Activated naive CD4-positive, alpha-beta T cell (primary cell): ENCODE measurements at regions not wholly inside any gene's neighbourhood (a gene's known extent, or its start where the extent isn't known, plus 50 kb on each side); places are given as distances from the start of the nearest gene placed in this dataset.
"Not testable (repeated sequence)": the region's sequence is repeated elsewhere in the genome, so short reads cannot be mapped to it uniquely, and the experiment has no call there.

Experiments
- DNase-seq, 4 experiments: peaks; one replicate each; lab custom pipeline; 2025; lab: John Stamatoyannopoulos, UW

DNA sequence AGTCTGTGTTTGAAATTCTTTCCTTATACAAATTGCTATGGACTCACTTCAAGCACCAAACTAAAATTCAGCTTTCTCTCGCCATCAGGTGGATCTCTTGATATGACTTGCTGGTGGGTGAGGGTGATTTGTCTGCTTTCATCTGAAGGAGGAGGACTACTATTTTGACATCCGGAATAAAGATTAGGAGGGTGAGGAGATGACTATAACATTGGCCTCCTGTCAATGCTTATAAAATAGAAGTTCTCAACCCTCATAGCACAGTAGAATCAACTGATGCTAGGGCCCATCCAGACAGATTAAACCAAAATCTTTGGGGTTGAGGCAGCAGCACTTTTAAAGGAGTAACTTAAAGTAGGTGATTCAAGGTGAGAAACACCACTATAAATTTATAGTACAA, 120.4 kb upstream of the DNAJC10 start:
- no peak for DNase-seq

DNA sequence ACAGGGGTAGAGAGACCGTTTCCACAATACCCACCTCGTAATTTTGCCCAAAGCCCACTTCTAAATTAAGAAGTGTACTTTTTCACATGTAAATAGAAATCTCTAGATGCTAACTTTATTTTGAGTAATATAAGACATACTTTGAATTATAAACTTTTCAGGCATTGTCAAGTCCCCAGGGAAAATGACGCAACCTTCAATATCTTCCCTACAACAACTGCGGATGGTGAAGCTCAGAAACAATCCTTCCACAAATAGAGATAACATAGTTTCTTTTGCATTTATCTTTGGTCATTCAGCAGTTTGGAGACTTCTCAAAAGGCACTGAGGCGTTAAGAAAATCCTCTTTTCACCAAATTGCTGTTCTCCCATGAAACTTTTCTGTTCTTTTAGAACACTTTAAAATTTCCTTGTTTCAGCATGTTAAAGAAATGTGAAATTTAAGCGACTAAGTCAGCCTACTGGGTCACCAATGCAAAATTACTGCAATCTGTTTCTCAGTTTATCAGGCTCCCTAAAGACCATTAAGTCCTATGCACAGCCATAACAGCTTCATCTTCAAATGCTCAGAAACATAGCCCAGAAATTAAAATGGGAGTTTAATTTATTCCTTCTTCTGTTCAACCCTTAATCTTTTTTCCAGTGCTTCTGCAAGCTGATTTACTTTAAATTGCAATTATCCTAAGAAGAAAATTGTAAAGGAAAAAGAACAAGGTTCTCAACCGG, 118.3 kb upstream of the DNAJC10 start:
- DNase-seq: no peak

DNA sequence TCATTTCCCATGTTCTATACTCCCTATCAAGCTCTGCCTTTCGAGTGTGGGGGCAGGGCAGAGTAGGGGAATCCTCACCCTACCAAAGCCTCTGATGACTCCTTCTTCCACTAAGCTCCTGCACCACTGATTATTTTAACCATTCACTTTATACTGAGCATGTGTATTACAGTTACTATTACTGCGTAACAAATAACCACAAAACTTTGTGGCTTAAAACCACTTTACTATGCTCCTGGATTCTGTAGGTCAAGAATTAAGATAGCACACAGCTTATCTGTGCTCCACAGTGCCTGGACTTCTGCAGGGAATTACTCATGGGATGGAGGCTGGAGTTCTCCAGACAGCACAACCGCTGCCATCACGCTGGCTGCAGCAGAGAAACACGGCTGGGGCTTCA, 117.4 kb upstream of the DNAJC10 start:
- no peak for DNase-seq

DNA sequence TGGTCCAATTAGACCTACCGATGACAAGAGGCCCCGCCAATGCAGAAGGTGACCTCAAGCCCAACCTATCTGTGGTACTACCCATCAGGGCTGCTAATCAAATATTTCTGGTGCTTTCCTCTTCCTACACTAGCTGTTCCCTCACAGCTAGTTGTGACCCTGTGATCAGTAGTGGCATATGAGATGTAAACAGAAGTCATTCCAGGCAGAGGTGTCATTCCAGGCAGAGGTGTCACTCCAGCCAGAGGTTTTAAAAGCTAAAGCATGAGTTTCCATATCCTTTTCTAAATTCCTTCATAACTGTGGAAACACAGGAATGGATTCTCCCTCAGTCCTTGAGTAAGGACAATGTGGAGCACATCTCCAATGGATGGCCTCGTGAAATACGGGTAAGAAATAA, 110.9 kb upstream of the DNAJC10 start:
- DNase-seq: no peak

DNA sequence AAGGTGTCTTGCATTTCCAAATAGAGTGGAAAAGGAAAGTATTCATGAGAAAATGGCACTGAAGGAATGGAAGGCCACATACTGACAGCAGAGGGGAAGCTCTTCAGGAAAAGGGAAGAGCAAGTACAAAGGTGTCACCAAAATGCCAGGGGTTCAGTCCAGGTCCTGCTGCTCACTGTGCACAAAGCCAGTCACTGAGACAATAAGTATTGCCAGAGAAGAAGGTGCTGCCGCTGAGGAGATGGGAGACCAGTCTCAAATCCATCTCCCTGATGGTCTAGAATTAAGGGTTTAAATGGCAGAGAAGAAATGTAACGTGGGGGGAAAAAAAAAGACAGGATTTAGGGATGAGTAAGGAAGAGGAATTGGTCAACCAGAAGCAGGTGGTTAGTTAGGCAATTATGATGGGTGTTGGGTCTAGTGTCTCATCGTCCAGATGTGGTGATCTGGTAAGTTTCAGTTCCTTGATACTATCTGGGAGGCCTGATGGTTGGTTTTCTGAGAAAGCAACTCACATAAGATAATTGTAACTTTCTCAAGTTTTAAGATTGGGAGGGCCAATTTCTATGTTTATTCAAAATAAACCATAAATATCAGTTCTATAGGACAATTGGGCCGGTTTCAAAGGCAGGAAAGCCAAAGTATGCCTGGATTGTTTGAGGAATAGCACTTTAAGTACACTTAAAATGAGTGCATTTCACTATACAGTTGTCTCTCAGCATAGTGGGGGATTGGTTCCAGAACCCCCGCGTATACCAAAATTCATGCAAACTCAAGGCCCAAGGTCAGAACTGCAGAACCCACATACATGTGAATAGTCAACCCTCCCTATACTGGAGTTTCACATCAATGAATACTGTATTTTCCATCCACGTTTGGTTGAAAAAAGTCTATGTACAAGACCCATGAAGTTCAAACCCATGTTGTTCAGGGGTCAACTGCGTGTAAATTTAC, 109.1 kb upstream of the DNAJC10 start:
- no peak for DNase-seq

DNA sequence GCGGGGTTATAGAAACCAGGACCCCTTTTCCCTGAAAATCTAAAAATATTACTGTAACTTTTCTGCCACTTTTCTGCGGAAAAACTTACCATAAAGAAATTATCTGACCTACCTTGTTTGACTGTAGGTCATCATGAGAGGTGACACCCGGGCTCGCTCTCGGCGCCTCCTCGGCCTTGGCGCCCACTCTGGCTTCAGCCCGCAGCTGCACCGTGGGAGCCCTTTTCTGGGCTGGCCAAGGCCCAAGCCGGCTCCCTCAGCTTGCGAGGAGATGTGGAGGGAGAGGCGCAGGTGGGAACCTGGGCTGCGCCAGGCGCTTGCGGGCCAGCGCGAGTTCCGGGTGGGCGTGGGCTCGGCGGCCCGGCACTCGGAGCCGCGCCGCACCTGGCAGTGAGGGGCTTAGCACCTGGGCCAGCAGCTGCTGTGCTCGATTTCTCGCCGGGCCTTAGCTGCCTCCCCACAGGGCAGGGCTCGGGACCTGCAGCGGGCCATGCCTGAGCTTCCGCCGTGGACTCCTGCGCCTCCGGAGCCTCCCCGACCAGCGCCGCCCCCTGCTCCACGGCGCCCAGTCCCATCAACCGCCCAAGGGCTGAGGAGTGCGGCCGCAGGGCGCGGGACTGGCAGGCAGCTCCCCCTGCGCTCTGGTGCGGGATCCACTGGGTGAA, 107.7 kb upstream of the DNAJC10 start:
- DNase-seq: no peak

DNA sequence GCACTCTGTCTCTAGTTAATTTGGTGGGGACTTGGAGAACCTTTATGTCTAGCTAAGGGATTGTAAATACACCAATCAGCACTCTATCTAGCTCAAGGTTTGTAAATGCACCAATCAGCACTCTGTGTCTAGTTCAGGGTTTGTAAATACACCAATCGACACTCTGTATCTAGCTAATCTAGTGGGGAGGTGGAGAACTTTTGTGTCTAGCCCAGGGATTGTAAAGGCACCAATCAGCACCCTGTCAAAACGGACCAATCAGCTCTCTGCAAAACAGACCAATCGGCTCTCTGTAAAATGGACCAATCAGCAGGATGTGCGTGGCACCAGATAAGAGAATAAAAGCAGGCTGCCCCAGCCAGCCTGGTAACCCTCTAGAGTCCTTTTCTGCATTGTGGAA, 107.1 kb upstream of the DNAJC10 start:
- DNase-seq: not testable (repeated sequence)

DNA sequence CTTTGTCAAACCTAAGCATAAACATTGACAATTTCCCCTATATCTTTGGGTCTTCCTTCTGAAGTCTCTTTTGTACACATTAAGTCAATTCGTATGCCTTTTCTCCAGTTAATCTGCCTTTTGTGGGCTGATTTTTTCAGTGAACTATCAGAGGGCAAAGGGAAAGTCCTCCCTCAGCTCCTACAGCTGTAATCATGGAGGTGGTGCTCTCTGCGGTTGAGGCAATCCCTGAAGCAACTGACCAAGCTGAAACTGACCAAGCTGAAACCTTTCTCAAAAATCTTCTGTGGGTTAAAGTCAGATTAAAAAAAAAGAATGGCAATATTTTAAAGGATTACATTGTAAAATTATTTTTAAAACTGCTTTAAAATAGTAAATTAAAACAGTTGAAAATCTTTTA, 105.8 kb upstream of the DNAJC10 start:
- no peak for DNase-seq

DNA sequence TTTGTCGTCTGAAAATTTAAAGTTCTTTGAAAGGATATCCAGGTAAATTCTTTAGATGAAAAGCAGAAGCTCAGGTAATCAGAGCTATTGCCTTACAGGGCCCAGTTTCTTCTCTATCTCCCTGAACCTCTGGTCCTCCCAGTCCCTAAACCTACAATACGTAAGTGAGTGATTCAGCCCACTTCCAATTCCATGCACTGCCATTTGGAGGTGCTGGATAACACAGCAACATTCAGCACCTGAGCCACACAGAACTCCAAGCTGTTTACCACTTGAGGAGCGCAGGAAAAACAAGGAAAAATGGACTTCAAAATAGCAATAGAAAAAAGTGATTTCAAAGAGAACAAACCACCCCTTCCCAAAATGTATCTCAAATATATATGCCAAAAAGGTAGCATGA, 105.0 kb upstream of the DNAJC10 start:
- DNase-seq: no peak

DNA sequence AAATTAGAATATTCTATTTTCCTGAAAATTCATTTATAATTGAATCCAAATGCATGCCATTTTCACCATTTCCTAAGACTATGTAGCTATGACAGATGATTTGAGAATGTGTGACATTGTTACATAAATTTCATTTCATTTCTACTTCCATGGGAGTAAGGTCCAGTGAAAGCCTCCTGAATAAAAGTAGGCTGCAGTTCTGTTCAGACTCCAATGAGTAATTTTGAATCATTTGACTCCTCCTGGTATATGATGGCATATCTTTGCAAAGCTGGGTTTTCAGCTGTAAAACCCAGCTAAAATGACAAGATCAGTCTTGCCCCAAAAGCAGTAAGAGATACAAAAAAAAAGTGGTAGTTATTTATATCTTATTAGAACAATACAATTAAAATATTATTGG, 101.0 kb upstream of the DNAJC10 start:
- DNase-seq: no peak

DNA sequence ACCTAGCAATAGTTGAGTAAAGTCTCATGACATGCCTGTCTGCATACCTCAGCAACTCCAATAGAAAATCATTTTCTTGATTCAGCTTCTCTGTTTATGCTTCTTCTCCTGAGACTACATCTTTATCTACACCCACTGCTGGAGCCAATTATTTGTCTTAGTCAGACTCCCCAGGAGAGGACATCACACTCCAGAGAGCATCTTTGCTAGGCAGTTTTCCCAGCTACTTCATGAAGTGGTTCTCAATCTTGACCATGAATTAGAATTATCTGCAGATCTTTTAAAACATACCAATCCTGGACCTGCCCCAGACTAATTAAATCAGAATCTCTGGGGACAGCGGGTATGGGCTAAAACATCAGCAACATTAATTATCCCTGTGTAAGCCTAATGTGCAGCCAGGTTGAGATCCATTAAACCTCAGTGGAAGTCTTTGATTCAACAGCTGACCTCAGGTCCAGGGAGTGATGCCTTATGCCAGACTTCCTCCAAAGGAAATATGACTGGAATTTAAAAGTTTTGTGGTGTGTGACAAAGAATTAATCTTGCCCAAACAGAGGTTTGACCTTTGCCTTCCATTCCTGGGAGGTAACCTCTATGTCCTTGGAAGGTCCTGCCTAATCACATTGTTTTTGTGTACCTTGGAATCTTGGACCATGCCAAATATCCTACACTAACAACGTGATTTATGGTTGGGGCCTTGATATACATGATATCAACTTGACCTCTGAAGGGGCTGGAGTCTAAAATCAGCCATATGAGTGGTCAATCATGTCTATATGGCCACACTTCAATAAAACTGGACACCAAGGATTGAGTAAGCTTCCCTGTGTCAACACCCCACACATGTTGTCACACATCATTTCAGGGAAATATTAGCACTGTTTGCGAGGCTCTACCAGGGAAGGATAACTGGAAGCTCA, 99.3 kb upstream of the DNAJC10 start:
- DNase-seq: no peak

DNA sequence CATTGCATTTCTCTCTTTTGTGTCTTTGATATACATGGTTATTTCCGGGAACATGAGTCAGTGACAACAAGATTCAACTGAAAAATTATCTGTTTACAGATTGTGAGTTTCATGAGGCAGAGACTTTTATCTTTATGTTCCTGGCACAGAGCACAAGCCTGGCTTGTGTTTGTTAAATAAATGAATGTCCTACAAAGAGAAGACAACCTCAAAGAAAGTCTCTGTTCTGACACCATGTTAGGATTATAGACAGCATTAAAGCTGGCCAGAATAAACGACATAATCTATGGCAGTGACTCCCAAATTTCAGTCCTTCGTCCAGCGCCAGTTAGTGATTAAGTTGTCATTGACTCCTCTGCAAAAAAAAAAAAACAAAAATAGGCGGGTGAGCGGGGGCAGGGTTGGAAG, 97.4 kb upstream of the DNAJC10 start:
- no peak for DNase-seq

DNA sequence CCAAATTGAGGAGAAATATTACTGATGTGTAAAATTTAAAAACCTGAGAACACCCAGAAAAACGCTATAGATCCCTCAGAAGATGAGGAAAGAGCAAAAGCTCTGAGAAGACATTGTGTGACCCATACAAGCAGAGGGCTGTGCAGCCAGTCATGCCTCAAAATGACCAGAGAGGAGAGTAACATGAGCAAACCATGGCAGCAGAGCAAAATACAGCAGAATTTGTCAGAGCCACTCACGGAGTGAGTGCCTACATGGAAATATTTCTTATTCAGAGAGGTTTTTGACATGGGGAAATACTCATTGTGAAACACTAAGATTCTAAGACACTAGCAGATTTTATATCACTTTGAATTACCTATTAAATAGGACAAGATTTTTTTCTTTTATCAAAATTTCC, 96.8 kb upstream of the DNAJC10 start:
- no peak for DNase-seq

DNA sequence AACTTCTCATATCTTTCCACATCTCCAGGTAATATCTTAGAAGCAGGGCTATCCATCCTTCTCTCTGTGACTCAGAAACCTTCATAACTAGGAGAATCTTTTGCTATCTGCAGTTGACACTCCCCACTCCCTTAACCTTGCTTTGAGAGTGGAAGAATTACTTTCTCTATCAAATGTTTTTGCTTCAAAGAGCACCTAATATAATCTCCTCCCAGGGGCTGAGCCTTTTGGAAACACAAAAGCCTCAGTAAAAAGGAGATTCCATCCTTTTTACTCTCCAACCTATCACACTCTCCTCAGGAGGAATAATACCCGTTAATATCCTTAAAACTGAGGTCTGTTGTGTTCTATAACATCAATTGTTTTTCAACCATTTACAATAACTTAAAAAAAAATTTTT, 94.9 kb upstream of the DNAJC10 start:
- no peak for DNase-seq

DNA sequence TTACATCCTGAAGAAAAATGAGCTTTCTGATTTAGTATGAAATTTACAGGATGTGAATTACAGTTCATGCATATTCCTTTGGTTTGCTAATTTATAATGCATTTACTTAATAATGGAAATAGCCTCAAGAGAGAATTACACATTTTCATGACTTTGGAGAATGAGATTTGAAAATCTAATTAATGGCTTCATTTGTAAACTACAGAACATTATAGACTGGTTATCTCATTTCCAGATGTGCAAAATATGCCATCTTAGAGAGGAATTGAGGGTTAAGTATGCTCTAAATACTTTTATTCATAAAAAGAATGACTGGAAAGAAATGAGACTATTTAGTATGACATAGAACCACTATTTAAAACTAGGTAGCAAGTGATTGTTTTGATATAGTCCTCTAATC, 94.2 kb upstream of the DNAJC10 start:
- DNase-seq: no peak

DNA sequence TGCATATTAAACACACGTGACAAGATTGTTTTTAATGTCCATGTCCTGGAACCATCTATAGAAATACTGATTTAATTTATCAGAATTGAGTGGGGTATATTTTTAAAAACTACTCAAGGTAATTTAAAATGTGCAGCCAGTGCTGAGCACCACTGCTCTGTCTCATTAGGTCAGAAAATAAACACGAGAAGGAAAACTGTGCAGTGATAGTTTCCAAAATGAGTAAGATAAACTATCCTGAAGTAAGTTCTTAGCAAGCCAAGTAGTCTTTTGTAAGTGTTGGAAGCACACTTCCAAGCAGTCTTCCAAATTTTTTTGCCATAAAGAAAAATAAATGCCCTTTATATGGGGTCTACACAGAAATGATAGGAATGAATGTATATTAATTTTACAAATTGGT, 93.8 kb upstream of the DNAJC10 start:
- no peak for DNase-seq

DNA sequence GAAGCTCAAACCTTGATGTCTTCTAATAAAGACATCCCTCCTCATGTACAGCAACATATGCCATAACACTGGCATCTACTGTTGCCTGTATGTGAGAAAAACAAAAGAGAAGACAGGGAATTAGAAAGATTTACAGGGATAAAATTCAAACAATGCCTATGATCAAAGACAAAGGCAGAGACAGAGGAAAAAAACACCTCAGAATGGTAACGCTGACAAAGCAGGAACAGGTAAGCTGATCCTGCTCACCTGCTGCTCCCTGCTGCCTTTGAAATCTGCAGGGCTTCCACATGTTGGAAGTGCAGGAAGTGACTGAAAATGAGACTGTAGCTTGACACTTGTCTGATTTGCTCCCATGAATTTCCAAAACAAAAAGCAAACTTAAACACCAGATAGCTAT, 90.2 kb upstream of the DNAJC10 start:
- DNase-seq: no peak

DNA sequence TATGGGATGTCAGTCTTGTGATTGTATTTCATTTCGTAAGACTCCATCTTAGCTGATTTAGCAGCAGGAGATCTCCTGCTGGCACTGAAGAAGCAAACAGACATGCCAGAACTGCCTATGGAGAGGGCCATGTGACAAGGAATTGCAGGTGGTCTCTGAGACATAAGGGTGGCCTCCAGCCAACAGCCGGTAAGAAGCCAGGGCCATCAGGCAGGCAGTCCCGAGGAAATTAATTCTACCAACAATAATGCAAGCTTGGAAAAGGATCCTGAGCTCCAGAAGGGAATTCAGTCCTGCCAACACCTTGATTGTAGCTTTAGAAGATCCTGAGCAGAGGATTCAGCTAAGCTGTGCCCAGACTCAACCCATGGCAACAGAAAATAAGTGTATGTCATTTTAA, 87.1 kb upstream of the DNAJC10 start:
- no peak for DNase-seq

DNA sequence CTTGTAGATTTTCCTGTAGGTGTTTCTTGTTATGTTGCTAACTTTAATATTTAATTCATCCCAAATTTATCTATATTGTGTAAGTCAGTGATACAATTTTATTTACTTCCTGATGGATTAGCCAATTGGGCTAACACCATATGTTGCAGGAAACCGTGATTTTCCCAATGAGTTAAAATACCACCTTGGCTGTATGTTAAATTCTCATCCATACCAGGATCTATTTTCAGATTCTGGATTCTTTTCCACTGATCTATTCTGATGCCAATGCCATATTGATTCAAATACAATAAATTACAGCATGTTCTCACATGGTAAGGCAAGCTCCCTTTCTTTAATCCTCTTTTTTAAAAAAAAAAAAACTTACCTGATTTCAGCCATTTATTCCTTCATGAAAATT, 85.8 kb upstream of the DNAJC10 start:
- no peak for DNase-seq

DNA sequence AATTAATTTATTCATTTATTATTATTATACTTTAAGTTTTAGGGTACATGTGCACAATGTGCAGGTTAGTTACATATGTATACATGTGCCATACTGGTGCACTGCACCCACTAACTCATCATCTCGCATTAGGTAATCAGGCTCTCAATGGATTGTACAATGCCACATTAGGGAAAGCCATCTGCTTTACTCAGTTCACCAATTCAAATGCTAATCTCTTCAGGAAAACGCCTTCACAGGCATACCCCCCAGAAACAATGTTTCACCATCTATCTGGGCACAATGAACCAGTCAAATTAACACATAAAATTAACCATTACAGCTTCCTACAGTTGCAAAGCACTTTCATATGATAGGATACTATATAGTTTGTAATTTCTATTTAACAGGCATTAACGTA, 84.8 kb upstream of the DNAJC10 start:
- DNase-seq: no peak

DNA sequence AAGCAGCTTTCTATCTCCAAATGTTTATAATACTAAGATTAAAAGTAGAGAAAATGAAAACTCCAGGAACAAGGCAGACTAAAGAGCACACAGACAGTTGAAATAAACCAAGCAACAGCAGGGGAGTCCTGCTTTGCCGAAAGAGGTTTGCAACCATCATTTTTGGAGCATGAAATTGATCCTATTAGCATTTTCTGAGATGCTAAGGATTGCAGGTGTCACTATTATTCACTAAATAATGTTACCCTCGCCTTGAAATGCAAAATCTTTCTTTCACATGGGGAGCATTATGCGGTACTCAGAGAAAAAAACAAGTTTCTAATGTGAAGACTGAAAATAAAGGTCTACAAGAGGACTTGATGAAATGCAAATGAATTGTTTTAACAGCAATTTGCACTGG, 81.7 kb upstream of the DNAJC10 start:
- DNase-seq: no peak

DNA sequence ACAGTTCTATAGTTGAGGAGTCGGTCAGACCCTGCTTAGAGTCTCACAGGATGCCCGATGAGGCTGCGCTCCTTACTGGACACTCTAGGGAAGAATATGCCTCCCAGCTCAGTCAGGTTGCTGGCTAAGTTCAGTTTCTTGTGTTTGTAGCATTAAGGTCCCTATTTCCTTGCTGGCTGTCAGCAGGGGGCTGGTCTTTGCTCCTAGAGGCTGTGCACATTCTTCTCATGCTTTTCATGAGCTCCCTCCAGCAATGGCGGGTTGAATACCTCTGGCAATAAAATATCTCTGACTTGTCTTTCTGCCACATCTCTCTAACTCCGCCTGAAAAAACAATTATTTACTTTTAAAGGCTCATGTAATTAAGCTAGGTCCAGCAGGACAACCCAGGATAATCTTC, 79.4 kb upstream of the DNAJC10 start:
- no peak for DNase-seq
